ENCODE measurements at regions not wholly inside any gene's neighbourhood (a gene's known extent, or its start where the extent isn't known, plus 50 kb on each side); places are given as distances from the start of the nearest gene placed in this dataset.
A peak's percentile ranks its signal among the peaks of the same experiment; 100 is the strongest.

GRCh38 chr11:10637731-10638151, 55.8 kb downstream of the IRAG1 start:
- peaks cover 64% of the 10 kb centered on the region for H3K4me1 Mint-ChIP-seq
- H3K4me3 ChIP-seq (ENCODE audit: control extremely low read depth in 1 of 5, extremely low read depth in 1 of 5, insufficient read depth in 1 of 5, low read depth in 2 of 5, low read length in 4 of 5), result no peak overlapping the region
- no peaks in the 10 kb centered on the region for H3K36me3 ChIP-seq (replicated peaks in 1 of 2; ENCODE audit: control extremely low read depth in 1 of 2, control insufficient read depth in 1 of 2, extremely low read depth in 1 of 2, insufficient read depth in 2 of 2, low read length in 1 of 2)
- no peaks in the 10 kb centered on the region for H3K27me3 Mint-ChIP-seq
- DNase-seq, result no peak
- CTCF ChIA-PET, result interaction anchor here (0.8 to 3.0 kb wide), 9 partner anchors 9 to 96 kb away, joined by 3 to 13 read pairs (median 3); partner anchors contain the start of gene RNF141
- no peaks in the 10 kb centered on the region for H3K79me2 ChIP-seq (ENCODE audit: control insufficient read depth, insufficient read depth, low read length)
- H3K27ac Mint-ChIP-seq, result peak overlapping the region; percentile 7
- no peaks in the 10 kb centered on the region for H4K20me1 ChIP-seq (ENCODE audit: control insufficient read depth, insufficient read depth, low read length, poor library complexity, severe bottlenecking)
- no peak overlapping the region for H3K9ac ChIP-seq (ENCODE audit: low read length)
- no peaks in the 10 kb centered on the region for H3K27me3 ChIP-seq (replicated peaks in 1 of 4; ENCODE audit: control extremely low read depth in 1 of 4, control insufficient read depth in 3 of 4, insufficient read depth in 4 of 4, low read length in 3 of 4)
- no peak overlapping the region for H3K4me2 ChIP-seq (replicated peaks; ENCODE audit: low read depth, low read length, poor library complexity, severe bottlenecking)
- POLR2A ChIA-PET, result no interaction called here
- TF ChIP-seq CTCF (IDR thresholded peaks at IDR 0.05), result no peak
- TF ChIP-seq EZH2 (IDR thresholded peaks at IDR 0.05; ENCODE audit: borderline replicate concordance, insufficient read depth, low read depth, low read length, poor library complexity, severe bottlenecking), result no peak
- no peaks in the 10 kb centered on the region for H3K9me3 ChIP-seq (ENCODE audit: control extremely low read depth in 1 of 3, control insufficient read depth in 2 of 3, insufficient read depth in 1 of 3, low read length in 2 of 3)
- H3K4me3 Mint-ChIP-seq, result no peak overlapping the region
- intact Hi-C loops (cut with micrococcal nuclease), result no loop called here
- peaks cover 39 to 55% of the 10 kb centered on the region in 2 donors for H3K4me1 ChIP-seq (ENCODE audit: control insufficient read depth in 2 of 2, insufficient read depth in 2 of 2, low read length in 2 of 2)
- no peaks in the 10 kb centered on the region for H3K9me3 Mint-ChIP-seq (ENCODE audit: insufficient read depth)
- ATAC-seq (ENCODE audit: low read depth), result no peak
- H2AFZ ChIP-seq (ENCODE audit: insufficient read depth, low read depth, low read length, poor library complexity, severe bottlenecking), result no peak overlapping the region
- 54% methylated on average over 1 of the region's 1 CpG for WGBS (ENCODE audit: insufficient coverage)
- H3K27ac ChIP-seq (ENCODE audit: low read length in 2 of 2), result no peak overlapping the region

DNA sequence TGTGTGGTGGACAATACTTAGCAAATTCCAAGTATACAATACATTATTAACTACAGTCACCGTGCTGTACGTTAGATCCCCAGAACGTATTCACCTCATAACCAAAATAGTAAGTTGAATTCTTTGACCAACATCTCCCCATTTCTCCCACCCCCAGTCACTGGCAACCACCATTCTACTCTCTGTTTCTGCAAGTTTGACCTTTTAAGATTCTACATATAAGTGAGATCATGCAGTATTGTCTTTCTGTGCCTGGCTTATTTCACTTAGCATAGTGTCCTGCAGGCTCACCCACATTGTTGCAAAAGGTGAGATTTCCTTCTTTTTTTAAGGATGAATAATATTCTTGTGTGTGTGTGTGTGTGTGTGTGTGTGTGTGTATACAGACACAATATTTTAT, 59.1 kb downstream of the IRAG1 start:
- no peaks in the 10 kb centered on the region for H3K27me3 Mint-ChIP-seq
- no peaks in the 10 kb centered on the region for H3K9me3 Mint-ChIP-seq (ENCODE audit: insufficient read depth)
- H3K27me3 ChIP-seq (replicated peaks in 1 of 4; ENCODE audit: control extremely low read depth in 1 of 4, control insufficient read depth in 3 of 4, insufficient read depth in 4 of 4, low read length in 3 of 4), result no peaks in the 10 kb centered on the region
- H4K20me1 ChIP-seq (ENCODE audit: control insufficient read depth, insufficient read depth, low read length, poor library complexity, severe bottlenecking), result no peaks in the 10 kb centered on the region
- H3K4me1 ChIP-seq (ENCODE audit: control insufficient read depth in 2 of 2, insufficient read depth in 2 of 2, low read length in 2 of 2), result peaks cover 11 to 36% of the 10 kb centered on the region in 2 donors
- DNase-seq (no peak), ATAC-seq (ENCODE audit: low read depth) (no peak)
- H3K36me3 ChIP-seq (replicated peaks in 1 of 2; ENCODE audit: control extremely low read depth in 1 of 2, control insufficient read depth in 1 of 2, extremely low read depth in 1 of 2, insufficient read depth in 2 of 2, low read length in 1 of 2), result no peaks in the 10 kb centered on the region
- intact Hi-C loops (cut with micrococcal nuclease), result no loop called here
- no peaks in the 10 kb centered on the region for H3K9me3 ChIP-seq (ENCODE audit: control extremely low read depth in 1 of 3, control insufficient read depth in 2 of 3, insufficient read depth in 1 of 3, low read length in 2 of 3)
- peaks cover 53% of the 10 kb centered on the region for H3K4me1 Mint-ChIP-seq
- no peak overlapping the region for H2AFZ ChIP-seq (ENCODE audit: insufficient read depth, low read depth, low read length, poor library complexity, severe bottlenecking)
- no peak overlapping the region for H3K4me2 ChIP-seq (replicated peaks; ENCODE audit: low read depth, low read length, poor library complexity, severe bottlenecking)
- no peak overlapping the region for H3K4me3 ChIP-seq (ENCODE audit: control extremely low read depth in 1 of 5, extremely low read depth in 1 of 5, insufficient read depth in 1 of 5, low read depth in 2 of 5, low read length in 4 of 5)
- TF ChIP-seq EZH2 (IDR thresholded peaks at IDR 0.05; ENCODE audit: borderline replicate concordance, insufficient read depth, low read depth, low read length, poor library complexity, severe bottlenecking) (no peak), CTCF (IDR thresholded peaks at IDR 0.05) (no peak)
- H3K4me3 Mint-ChIP-seq, result no peak overlapping the region
- no peak overlapping the region for H3K9ac ChIP-seq (ENCODE audit: low read length)
- ChIA-PET CTCF (no interaction called here), POLR2A (no interaction called here)
- H3K27ac ChIP-seq (ENCODE audit: low read length in 2 of 2), result no peak overlapping the region
- no peaks in the 10 kb centered on the region for H3K79me2 ChIP-seq (ENCODE audit: control insufficient read depth, insufficient read depth, low read length)
- 95% methylated on average over 3 of the region's 3 CpGs for WGBS (ENCODE audit: insufficient coverage)
- no peak overlapping the region for H3K27ac Mint-ChIP-seq

All from B cell (primary cell).